PC-3 (cell line): ENCODE measurements at regions not wholly inside any gene's neighbourhood (a gene's known extent, or its start where the extent isn't known, plus 50 kb on each side); places are given as distances from the start of the nearest gene placed in this dataset.

Source experiments
- CTCF ChIP-seq: fragments of 300-600 bp; sonication (generic); conservative IDR thresholded peaks from 2 replicates; pipeline ENCODE4 v1.5.1; 2017; ENCODE audit warnings: antibody characterized with exemption, low read depth, mild to moderate bottlenecking, low read length
- EZH2 ChIP-seq: fragments of 300-600 bp; sonication (generic); IDR thresholded peaks from one replicate; pipeline ENCODE4 v1.6.1; 2017; ENCODE audit warnings: antibody characterized with exemption, mild to moderate bottlenecking, low read length; ENCODE audit not compliant: unreplicated experiment

- TF ChIP-seq CTCF: no peak
- TF ChIP-seq EZH2: no peak
Measured at GRCh38 chr20:16819483-16819882, 71.3 kb downstream of the OTOR start.
